ENCODE measurements at regions not wholly inside any gene's neighbourhood (a gene's known extent, or its start where the extent isn't known, plus 50 kb on each side); places are given as distances from the start of the nearest gene placed in this dataset.

GRCh38 chr2:41881249-41881648, 166.6 kb upstream of the PKDCC start:
- no peak for TF ChIP-seq POLR2AphosphoS5 (IDR thresholded peaks at IDR 0.05)
- TF ChIP-seq CTCF (IDR thresholded peaks at IDR 0.05): no peak
- no peak for TF ChIP-seq POLR2A (IDR thresholded peaks at IDR 0.05)
- no peak for TF ChIP-seq EP300 (IDR thresholded peaks at IDR 0.05)

GRCh38 chr2:41884718-41885117, 163.1 kb upstream of the PKDCC start:
- Histone ChIP-seq H3K27ac (no peak overlapping the region), H3K4me3 (no peak overlapping the region), H3K9me3 (no peaks in the 10 kb centered on the region), H3K36me3 (no peaks in the 10 kb centered on the region), H3K27me3 (no peaks in the 10 kb centered on the region), H3K4me1 (peaks cover 0 to under 1% (median 0%) of the 10 kb centered on the region in 4 donors)
- no peak for DNase-seq
- no peak for TF ChIP-seq EP300 (IDR thresholded peaks at IDR 0.05)
- TF ChIP-seq POLR2A (IDR thresholded peaks at IDR 0.05): no peak
- TF ChIP-seq POLR2AphosphoS5 (IDR thresholded peaks at IDR 0.05): no peak
- no peak for TF ChIP-seq CTCF (IDR thresholded peaks at IDR 0.05)
- intact Hi-C loops (cut with DNase I; ENCODE audit: low total_unique reads): no loop called here
- 88 to 93% (median 91%) methylated on average over 5 of the region's 5 CpGs for WGBS, 5 donors

More at GRCh38 chr2:41881249-41881648, 166.6 kb upstream of the PKDCC start:
- peaks cover 0 to 11% (median 3%) of the 10 kb centered on the region in 4 donors for H3K4me1 ChIP-seq
- no peaks in the 10 kb centered on the region for H3K36me3 ChIP-seq
- intact Hi-C loops (cut with DNase I; ENCODE audit: low total_unique reads): no loop called here
- H3K27ac ChIP-seq: no peak overlapping the region
- H3K4me3 ChIP-seq: no peak overlapping the region
- DNase-seq: no peak
- no peaks in the 10 kb centered on the region for H3K9me3 ChIP-seq
- 74 to 84% (median 77%) methylated on average over 3 of the region's 3 CpGs for WGBS, 5 donors
- H3K27me3 ChIP-seq: no peaks in the 10 kb centered on the region

- no peak overlapping the region for H3K27ac ChIP-seq
- WGBS, 5 donors: 25 to 67% (median 41%) methylated on average over 2 of the region's 2 CpGs
- no peak overlapping the region for H3K4me3 ChIP-seq
- no peaks in the 10 kb centered on the region for H3K27me3 ChIP-seq
- peak in 1 of 2 donors; percentile 15 for DNase-seq
- intact Hi-C loops (cut with DNase I; ENCODE audit: low total_unique reads): no loop called here
- H3K9me3 ChIP-seq: no peaks in the 10 kb centered on the region
- H3K4me1 ChIP-seq: no peaks in the 10 kb centered on the region
- TF ChIP-seq CTCF (IDR thresholded peaks at IDR 0.05) (no peak), POLR2AphosphoS5 (IDR thresholded peaks at IDR 0.05) (no peak), POLR2A (IDR thresholded peaks at IDR 0.05) (no peak), EP300 (IDR thresholded peaks at IDR 0.05) (no peak)
- H3K36me3 ChIP-seq: no peaks in the 10 kb centered on the region
Observed at GRCh38 chr2:41886145-41886664, 161.6 kb upstream of the PKDCC start.

- no peak overlapping the region for H3K4me3 ChIP-seq
- WGBS, 5 donors: 26 to 46% (median 35%) methylated on average over 2 of the region's 2 CpGs
- peak in 1 of 2 donors; percentile 25 for DNase-seq
- no peaks in the 10 kb centered on the region for H3K36me3 ChIP-seq
- no peaks in the 10 kb centered on the region for H3K27me3 ChIP-seq
- intact Hi-C loops (cut with DNase I; ENCODE audit: low total_unique reads): no loop called here
- no peak for TF ChIP-seq CTCF (IDR thresholded peaks at IDR 0.05)
- no peak for TF ChIP-seq EP300 (IDR thresholded peaks at IDR 0.05)
- TF ChIP-seq POLR2AphosphoS5 (IDR thresholded peaks at IDR 0.05): no peak
- no peak for TF ChIP-seq POLR2A (IDR thresholded peaks at IDR 0.05)
- H3K9me3 ChIP-seq: no peaks in the 10 kb centered on the region
- H3K4me1 ChIP-seq: no peaks in the 10 kb centered on the region
- H3K27ac ChIP-seq: no peak overlapping the region
Observed at GRCh38 chr2:41886757-41887156, 161.1 kb upstream of the PKDCC start.

All from stomach (tissue), 8 donors.